Natural killer cell (primary cell): ENCODE measurements at regions not wholly inside any gene's neighbourhood (a gene's known extent, or its start where the extent isn't known, plus 50 kb on each side); places are given as distances from the start of the nearest gene placed in this dataset.
"Not testable (repeated sequence)": the region's sequence is repeated elsewhere in the genome, so short reads cannot be mapped to it uniquely, and the experiment has no call there.

ENCODE experiments used
- ATAC-seq, 3 donors: fragments of 150-1000 bp in 2 of 3; fragments of 200-7000 bp in 1 of 3; cut with Tn5 transposase; 1 replicate in 1 of 3; 2 replicates in 2 of 3; pipeline ENCODE4 v1.10.0; 2021; ENCODE audit warnings: mild to moderate bottlenecking in 2 of 3, moderate library complexity in 2 of 3
- DNase-seq, 2 donors: peaks; one replicate each; pipeline versions ENCODE4 v3.0.0 to v3.0.0-alpha.2; 2013 to 2021; ENCODE audit warnings: mixed read lengths in 1 of 2
- H3K27ac ChIP-seq: one replicate; pipeline ENCODE4 v1.5.1; 2013; ENCODE audit warnings: mild to moderate bottlenecking, low read length
- H3K27me3 ChIP-seq: one replicate; pipeline ENCODE4 v1.6.1; 2013; ENCODE audit warnings: low read length; ENCODE audit not compliant: control insufficient read depth, insufficient read depth
- H3K36me3 ChIP-seq: one replicate; pipeline ENCODE4 v1.6.1; 2013; ENCODE audit warnings: low read length; ENCODE audit not compliant: control insufficient read depth, insufficient read depth
- H3K4me1 ChIP-seq: one replicate; pipeline ENCODE4 v1.6.1; 2013; ENCODE audit warnings: low read length; ENCODE audit not compliant: control insufficient read depth, insufficient read depth
- H3K4me3 ChIP-seq: one replicate; pipeline ENCODE4 v1.5.1; 2013; ENCODE audit warnings: low read length
- H3K9me3 ChIP-seq: one replicate; pipeline ENCODE4 v1.6.1; 2013; ENCODE audit warnings: low read length; ENCODE audit not compliant: control insufficient read depth, insufficient read depth
- H3K27ac Mint-ChIP-seq, 2 donors: one replicate each; pipeline ENCODE4 v1.8.0; 2022; ENCODE audit warnings: mild to moderate bottlenecking in 2 of 2, mixed read lengths in 2 of 2, moderate library complexity in 1 of 2
- H3K27me3 Mint-ChIP-seq, 2 donors: one replicate each; pipeline ENCODE4 v1.8.0; 2022; ENCODE audit warnings: low read depth in 2 of 2, mixed read lengths in 2 of 2
- H3K36me3 Mint-ChIP-seq: one replicate; pipeline ENCODE4 v1.8.0; 2022; ENCODE audit warnings: mixed read lengths
- H3K4me1 Mint-ChIP-seq, 2 donors: one replicate each; pipeline ENCODE4 v1.8.0; 2022; ENCODE audit warnings: mixed read lengths in 2 of 2
- H3K4me3 Mint-ChIP-seq: one replicate; pipeline ENCODE4 v1.8.0; 2022; ENCODE audit warnings: mild to moderate bottlenecking, moderate library complexity, mixed read lengths
- H3K9me3 Mint-ChIP-seq, 2 donors: one replicate each; pipeline ENCODE4 v1.8.0; 2022; ENCODE audit warnings: mixed read lengths in 2 of 2
- WGBS: methylation state at CpG from one replicate; pipeline ENCODE4 v1.1.7; 2013; ENCODE audit warnings: missing lambda C conversion rate; ENCODE audit not compliant: insufficient coverage; 5-methylcytosine and 5-hydroxymethylcytosine counted together
- intact Hi-C: fragments of 100-400 bp; cut with micrococcal nuclease; formaldehyde crosslinking; loops from one replicate; pipeline ENCODE4 v1.14.2; 2022
- TF ChIP-seq, protein P1 (sequence below): fragments of 200-600 bp; IDR thresholded peaks from one replicate; pipeline ENCODE4 v1.8.0; 2022; ENCODE audit warnings: antibody characterized with exemption

DNA sequence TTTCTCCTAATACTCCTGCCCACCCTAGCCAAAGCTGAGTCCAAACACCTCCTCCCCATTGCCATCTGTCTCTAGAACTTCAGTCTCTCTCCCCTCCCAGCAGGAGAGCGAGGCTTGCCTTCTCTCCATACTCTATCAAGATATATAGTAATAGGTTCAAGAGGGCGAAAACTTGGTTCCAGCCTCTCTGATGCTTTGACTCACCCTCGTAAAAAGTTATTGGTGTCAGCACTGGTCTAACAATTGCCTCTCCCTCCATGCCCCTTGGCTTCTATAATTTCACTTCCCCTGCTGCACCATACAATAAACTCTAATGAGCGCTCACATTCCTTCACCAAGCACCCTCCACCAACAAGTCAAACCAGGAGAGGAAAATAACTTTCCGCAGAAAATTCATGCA, 797.3 kb downstream of the BCL11A start:
- H3K27ac Mint-ChIP-seq: no peak overlapping the region
- H3K9me3 Mint-ChIP-seq: peaks cover 0 to 2% of the 10 kb centered on the region in 2 donors
- no peak overlapping the region for H3K4me3 ChIP-seq
- ATAC-seq (no peak), DNase-seq (no peak)
- H3K36me3 ChIP-seq: no peaks in the 10 kb centered on the region
- no peaks in the 10 kb centered on the region for H3K36me3 Mint-ChIP-seq
- H3K27me3 Mint-ChIP-seq: no peaks in the 10 kb centered on the region
- no peak overlapping the region for H3K4me3 Mint-ChIP-seq
- intact Hi-C loops: no loop called here
- TF ChIP-seq, protein P1, sequence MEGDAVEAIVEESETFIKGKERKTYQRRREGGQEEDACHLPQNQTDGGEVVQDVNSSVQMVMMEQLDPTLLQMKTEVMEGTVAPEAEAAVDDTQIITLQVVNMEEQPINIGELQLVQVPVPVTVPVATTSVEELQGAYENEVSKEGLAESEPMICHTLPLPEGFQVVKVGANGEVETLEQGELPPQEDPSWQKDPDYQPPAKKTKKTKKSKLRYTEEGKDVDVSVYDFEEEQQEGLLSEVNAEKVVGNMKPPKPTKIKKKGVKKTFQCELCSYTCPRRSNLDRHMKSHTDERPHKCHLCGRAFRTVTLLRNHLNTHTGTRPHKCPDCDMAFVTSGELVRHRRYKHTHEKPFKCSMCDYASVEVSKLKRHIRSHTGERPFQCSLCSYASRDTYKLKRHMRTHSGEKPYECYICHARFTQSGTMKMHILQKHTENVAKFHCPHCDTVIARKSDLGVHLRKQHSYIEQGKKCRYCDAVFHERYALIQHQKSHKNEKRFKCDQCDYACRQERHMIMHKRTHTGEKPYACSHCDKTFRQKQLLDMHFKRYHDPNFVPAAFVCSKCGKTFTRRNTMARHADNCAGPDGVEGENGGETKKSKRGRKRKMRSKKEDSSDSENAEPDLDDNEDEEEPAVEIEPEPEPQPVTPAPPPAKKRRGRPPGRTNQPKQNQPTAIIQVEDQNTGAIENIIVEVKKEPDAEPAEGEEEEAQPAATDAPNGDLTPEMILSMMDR: no peak
- H3K27me3 ChIP-seq: no peaks in the 10 kb centered on the region
- H3K27ac ChIP-seq: no peak overlapping the region
- WGBS: 91% methylated on average over 3 of the region's 5 CpGs
- no peaks in the 10 kb centered on the region for H3K9me3 ChIP-seq
- H3K4me1 Mint-ChIP-seq: no peaks in the 10 kb centered on the region
- H3K4me1 ChIP-seq: no peaks in the 10 kb centered on the region

DNA sequence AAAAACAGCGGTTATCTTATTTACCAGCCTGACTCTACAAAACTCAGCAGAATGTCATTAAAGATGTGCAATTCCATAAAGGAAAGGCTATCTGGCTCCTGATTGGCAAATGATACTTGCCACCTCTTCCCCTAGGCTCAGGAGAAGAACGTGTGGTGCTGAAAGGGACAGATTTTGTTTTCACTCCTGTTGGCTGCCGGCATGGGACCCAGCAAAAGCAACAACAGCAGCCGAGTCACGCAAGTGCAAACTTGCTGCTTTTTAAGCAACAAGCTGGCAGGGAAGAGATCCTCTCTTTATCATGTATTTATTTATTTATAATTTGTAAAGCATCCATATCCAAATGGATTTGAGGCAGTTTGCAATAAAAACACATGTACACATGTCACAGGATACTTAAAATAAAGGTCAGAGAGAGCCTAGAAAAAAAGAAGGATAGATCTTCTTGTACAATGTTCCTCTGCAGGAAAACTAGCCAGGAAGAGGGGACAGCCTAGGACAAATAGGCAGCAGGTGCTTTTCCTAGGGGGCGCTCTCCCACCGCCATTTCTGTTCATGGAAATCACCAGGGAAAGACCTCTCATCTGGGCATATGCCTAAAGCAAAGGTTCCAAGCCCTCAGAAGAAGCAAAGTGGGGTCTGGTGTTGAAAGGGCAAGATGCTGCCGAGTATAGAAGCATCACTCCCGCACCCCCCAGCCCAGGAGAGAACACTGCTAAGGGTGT, 799.3 kb downstream of the BCL11A start:
- 93% methylated on average over 7 of the region's 9 CpGs for WGBS
- H3K27me3 ChIP-seq: no peaks in the 10 kb centered on the region
- H3K4me1 ChIP-seq: no peaks in the 10 kb centered on the region
- no peaks in the 10 kb centered on the region for H3K27me3 Mint-ChIP-seq
- no peaks in the 10 kb centered on the region for H3K36me3 ChIP-seq
- no peaks in the 10 kb centered on the region for H3K4me1 Mint-ChIP-seq
- no peak for ATAC-seq
- no peak overlapping the region for H3K4me3 ChIP-seq
- DNase-seq: no peak
- no peaks in the 10 kb centered on the region for H3K9me3 ChIP-seq
- no peak overlapping the region for H3K27ac ChIP-seq
- TF ChIP-seq, protein P1: no peak
- no peak overlapping the region for H3K27ac Mint-ChIP-seq
- H3K4me3 Mint-ChIP-seq: no peak overlapping the region
- intact Hi-C loops: no loop called here
- H3K9me3 Mint-ChIP-seq: peaks cover 0 to 4% of the 10 kb centered on the region in 2 donors
- H3K36me3 Mint-ChIP-seq: no peaks in the 10 kb centered on the region

DNA sequence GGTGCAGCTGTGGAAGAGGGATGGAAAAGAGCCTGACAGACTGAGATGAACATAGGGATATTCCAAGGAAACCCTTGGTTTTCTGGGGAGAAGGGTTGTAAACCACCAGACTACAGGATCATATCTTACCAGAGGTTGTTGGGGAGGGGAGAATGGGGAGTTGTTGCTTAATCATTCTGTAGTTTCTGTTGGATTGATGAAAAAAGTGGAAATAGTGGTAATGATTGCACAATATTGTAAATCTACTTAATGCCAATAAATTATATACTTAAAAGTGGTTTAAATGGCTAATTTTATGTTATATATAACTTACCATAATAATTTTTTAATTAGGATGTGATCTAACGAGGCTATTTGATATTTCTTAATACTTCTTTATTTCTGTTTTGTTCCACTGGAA, 800.9 kb downstream of the BCL11A start:
- Histone ChIP-seq H3K27ac (no peak overlapping the region), H3K4me1 (no peaks in the 10 kb centered on the region), H3K27me3 (no peaks in the 10 kb centered on the region), H3K36me3 (no peaks in the 10 kb centered on the region), H3K9me3 (no peaks in the 10 kb centered on the region), H3K4me3 (no peak overlapping the region)
- ATAC-seq (no peak), DNase-seq (no peak)
- Mint-ChIP-seq H3K27ac (no peak overlapping the region), H3K4me1 (no peaks in the 10 kb centered on the region), H3K36me3 (no peaks in the 10 kb centered on the region), H3K4me3 (no peak overlapping the region), H3K9me3 (peaks cover 0 to 4% of the 10 kb centered on the region in 2 donors), H3K27me3 (no peaks in the 10 kb centered on the region)
- intact Hi-C loops: no loop called here
- WGBS: no CpG with 5 or more reads among the region's 1 CpG
- TF ChIP-seq, protein P1: no peak

DNA sequence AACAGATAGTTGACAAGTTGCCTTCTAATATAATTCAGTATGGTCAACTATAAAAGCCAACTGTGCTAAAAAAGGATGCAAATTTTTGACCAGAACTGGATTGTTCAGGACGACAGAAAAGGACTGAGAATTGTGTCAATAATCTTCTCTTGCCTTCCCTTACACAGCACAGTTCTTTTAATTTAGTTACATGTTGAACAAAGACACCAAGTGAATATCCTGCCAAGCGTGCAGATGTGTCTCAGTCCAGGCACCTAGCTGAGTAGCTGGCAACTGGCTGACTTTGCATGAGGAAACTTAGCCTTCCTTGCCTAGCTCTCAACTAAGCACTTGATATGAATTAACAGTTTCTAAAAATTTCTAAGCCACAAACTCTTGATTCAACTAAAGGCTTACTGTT, 801.4 kb downstream of the BCL11A start:
- H3K27me3 ChIP-seq: no peaks in the 10 kb centered on the region
- Mint-ChIP-seq H3K9me3 (peaks cover 0 to 4% of the 10 kb centered on the region in 2 donors), H3K4me1 (no peaks in the 10 kb centered on the region), H3K36me3 (no peaks in the 10 kb centered on the region), H3K27ac (no peak overlapping the region), H3K27me3 (no peaks in the 10 kb centered on the region), H3K4me3 (no peak overlapping the region)
- TF ChIP-seq, protein P1: no peak
- no peak for DNase-seq
- no peak for ATAC-seq
- 73% methylated on average over 2 of the region's 2 CpGs for WGBS
- no peaks in the 10 kb centered on the region for H3K9me3 ChIP-seq
- intact Hi-C loops: no loop called here
- no peak overlapping the region for H3K4me3 ChIP-seq
- no peak overlapping the region for H3K27ac ChIP-seq
- H3K36me3 ChIP-seq: no peaks in the 10 kb centered on the region
- H3K4me1 ChIP-seq: no peaks in the 10 kb centered on the region

DNA sequence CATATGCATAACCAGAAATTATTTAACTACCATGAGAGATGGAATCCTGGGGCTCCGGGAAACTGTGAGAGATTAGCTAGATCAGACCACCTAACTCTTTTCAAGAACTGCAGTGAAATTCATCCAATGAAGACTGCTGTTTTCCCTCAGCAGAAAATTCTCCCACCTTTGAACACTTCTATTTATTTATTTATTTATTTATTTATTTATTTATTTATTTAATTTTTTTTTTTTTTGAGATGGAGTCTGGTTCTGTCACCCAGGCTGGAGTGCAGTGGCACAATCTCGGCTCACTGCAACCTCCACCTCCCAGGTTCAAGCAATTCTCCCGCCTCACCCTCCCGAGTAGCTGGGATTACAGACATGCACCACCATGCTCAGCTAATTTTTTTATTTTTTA, 802.2 kb downstream of the BCL11A start:
- H3K27me3 Mint-ChIP-seq, H3K9me3 ChIP-seq, intact Hi-C loops, H3K9me3 Mint-ChIP-seq, H3K27ac ChIP-seq, DNase-seq, H3K4me1 ChIP-seq, H3K4me3 ChIP-seq, H3K4me1 Mint-ChIP-seq, H3K36me3 ChIP-seq, ATAC-seq, H3K27ac Mint-ChIP-seq, H3K27me3 ChIP-seq, H3K4me3 Mint-ChIP-seq, H3K36me3 Mint-ChIP-seq: not testable (repeated sequence)
- 95% methylated on average over 3 of the region's 4 CpGs for WGBS
